Epidermal melanocyte (primary cell): ENCODE measurements at regions not wholly inside any gene's neighbourhood (a gene's known extent, or its start where the extent isn't known, plus 50 kb on each side); places are given as distances from the start of the nearest gene placed in this dataset.

Source experiments
- DNase-seq: peaks from one replicate; pipeline ENCODE4 v3.0.0; 2011; ENCODE audit warnings: low spot score; ENCODE audit not compliant: insufficient read length

GRCh38 chr11:113528982-113529381 is 53.8 kb upstream of the DRD2 start:
- DNase-seq = no peak

- no peak for DNase-seq
These were observed 51.3 kb upstream of the DRD2 start for GRCh38 chr11:113526521-113526920.
